HG02759 (cell line): ENCODE measurements at regions not wholly inside any gene's neighbourhood (a gene's known extent, or its start where the extent isn't known, plus 50 kb on each side); places are given as distances from the start of the nearest gene placed in this dataset.

Experiments used
- ATAC-seq: cut with Tn5 transposase; IDR thresholded peaks from one replicate; pipeline ENCODE4 v1.9.1; 2021; ENCODE audit warnings: mild to moderate bottlenecking, moderate library complexity; ENCODE audit not compliant: unreplicated experiment

- no peak for ATAC-seq
Observed at GRCh38 chr2:12597610-12598009, 119.1 kb upstream of the TRIB2 start.

DNA sequence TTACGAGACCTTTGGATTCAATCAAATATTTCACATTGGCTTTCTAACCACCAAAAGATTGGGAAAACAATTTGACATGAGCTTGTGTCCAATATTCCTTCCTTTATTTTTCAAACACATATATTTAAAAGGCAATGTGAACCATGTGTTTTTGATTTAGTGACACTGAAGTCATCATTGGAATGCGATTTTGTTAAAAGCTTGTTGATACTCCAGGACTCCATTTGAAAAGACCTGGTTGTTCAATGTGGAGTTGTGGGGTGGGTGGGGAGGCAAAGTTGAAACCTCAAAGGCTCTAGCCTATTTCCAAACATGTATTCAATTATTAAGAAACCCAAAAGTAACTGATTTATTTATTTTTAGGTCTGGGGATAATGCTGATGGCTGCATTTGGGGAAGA, 114.1 kb upstream of the TRIB2 start:
- no peak for ATAC-seq

DNA sequence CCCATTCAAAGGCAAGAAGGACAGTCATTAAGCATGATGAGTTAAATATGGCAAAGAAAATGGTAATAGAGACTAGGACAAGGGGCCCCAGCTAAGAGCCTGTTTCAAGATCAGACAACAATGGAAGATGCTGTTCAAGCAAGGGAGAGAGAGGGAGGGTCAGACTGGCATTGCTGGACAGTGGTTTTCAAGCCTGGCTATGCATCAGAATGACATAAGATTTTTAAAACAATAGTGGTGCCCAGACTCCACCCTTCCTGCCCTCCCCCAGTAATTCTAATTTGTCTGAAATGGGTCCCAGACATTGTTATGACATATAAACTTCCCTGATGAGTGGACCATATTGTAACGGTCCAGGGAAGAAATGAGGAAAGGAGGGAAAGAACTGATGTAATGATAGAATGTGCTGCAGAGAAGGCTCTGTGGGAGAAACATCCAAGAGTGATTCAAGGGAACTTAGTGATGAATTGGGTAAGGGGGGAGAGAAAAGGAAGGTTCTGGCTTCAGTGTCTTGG, 112.9 kb upstream of the TRIB2 start:
- no peak for ATAC-seq

DNA sequence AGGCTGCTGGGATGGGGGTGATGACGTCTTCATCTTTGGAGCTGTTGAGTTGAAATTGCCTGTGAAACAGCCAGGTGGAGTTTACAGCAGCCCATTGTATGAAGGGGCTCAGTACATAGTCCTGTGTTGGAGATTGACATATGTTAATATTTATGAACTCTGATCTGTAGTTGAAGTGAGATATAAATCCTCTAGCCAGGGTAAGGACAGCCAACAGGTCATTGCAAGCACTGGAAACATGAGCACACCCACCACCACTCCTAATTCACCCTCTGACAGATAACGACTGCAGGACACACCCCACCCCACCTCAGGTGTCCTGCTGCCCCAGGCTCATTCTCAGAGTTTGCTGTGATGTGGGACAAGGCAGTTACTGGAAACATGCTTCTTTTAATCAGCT, 112.4 kb upstream of the TRIB2 start:
- ATAC-seq, result no peak

DNA sequence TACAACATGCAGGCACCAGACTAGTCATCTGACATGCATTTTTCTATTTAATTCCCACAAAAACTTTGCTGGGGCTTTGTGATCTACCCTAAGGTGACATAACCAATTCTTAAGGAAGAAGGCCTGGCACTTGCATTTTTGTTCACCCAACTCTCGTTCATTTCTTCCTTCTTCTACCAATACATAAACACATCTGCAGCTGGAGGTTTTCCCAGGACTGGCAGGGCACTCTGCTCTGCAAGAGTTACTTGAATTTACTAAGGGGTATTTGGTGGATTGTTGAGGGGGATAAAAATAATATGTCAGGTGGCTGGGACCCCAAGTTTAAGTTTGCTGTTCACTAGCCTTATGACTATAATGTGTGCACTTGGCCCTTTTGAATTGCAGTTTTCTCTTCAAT, 111.4 kb upstream of the TRIB2 start:
- ATAC-seq, result no peak

DNA sequence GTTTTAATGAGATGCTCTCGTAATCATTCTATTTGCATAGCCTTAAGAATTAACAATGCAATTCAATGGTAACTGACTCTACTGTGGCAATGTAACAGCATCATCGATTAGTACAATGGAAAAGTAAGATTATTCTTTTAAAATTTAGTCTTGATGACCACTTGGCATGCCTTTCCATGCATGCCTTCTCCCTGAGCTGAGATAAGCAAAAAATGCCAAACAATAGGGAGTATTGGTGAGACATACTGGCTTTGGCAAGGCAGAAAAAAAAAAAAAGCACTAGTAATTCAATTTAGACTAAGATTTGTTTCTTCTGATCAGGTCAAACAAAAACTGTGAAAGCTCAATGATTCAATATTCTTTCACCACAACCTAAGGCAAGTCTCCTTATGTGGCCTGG, 110.8 kb upstream of the TRIB2 start:
- ATAC-seq, result no peak

- no peak for ATAC-seq
Observed at GRCh38 chr2:12606472-12607000, 110.2 kb upstream of the TRIB2 start.

GRCh38 chr2:12607971-12608370, 108.8 kb upstream of the TRIB2 start:
- ATAC-seq, result no peak

DNA sequence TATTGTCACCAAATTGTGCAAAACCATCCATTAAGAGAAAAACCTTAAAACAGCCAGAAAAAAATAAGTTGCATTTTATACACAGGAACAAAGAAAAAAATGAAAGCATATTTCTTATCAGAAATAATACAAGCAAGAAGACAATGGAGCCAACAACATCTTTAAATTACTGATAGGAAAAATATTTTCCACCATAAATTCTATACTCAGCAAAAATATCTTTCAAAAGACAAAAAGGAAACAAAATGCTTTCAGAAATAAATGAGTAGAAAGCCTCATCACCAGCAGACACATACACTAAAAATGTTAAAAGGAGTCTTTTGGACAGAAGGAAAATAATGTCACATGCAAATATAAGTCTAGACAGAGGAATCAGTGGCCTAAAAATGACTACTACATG, 106.4 kb upstream of the TRIB2 start:
- no peak for ATAC-seq

DNA sequence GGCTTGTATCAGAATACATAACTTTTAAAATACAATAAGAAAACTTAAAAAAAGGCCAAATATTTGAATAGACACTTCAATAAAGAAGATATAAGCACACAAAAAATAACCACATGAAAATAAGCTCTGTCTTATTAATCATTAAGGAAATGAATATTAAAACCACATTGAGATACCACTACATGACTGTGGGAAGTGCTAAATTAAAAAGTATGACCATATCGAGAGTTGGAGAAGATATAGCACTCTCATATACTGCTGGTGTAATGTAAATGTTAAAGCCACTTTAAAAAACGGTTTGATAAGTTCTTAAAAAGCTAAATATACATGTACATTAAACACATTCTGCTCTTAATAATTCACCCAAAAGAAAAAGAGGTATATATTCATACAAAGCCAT, 104.6 kb upstream of the TRIB2 start:
- no peak for ATAC-seq

DNA sequence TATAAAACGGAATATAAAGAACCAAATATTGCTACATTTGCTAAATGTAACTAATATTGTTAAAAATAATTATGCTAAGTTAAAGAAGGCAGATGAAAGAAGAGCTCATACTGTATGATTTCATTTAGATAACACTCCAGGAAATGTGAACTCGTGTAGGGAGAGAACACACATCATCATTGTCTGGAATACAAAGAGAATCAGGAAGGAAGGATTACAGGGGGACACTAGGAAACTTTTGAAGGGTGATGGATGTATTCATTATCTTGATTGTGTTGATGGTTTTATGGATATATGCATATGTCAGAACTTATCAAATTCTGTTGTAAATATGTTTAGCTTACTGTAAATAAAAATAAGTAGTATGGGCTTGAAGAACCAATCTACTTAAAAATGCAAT, 104.1 kb upstream of the TRIB2 start:
- ATAC-seq, result no peak

DNA sequence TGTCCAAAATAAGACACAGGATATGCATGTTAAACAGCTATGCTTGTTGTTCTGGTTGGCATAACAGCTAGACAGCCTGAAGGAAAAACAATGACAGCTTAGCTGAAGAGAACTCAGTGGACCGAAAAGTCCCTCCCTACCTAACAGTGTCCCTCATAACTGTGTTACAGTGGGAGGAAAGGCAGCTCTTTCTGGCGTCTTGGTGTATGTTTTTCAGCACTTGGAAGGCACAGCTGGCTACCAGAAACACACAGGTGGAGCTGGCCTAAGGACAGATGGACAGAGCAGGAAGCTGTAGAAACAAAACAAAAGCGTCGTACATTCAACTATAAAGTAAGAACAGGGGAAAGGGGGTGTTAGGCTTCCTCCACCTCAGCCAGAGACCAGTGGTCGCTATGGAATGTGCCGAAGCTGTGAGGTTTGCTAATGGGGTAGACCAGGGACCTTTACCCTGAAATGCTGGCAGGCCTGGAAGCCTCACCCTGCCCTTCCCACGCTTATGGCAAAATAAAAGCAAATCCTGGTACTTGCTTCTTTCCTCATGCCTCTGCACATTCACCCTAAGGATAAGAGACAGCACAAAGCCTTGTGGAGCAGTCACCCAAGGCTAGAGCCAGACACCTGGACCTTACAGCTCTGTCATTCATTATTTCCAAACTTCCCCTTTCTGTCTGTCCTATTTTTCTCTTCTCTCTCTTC, 103.5 kb upstream of the TRIB2 start:
- no peak for ATAC-seq

- ATAC-seq, result no peak
Observed at GRCh38 chr2:12615509-12615908, 101.2 kb upstream of the TRIB2 start.

DNA sequence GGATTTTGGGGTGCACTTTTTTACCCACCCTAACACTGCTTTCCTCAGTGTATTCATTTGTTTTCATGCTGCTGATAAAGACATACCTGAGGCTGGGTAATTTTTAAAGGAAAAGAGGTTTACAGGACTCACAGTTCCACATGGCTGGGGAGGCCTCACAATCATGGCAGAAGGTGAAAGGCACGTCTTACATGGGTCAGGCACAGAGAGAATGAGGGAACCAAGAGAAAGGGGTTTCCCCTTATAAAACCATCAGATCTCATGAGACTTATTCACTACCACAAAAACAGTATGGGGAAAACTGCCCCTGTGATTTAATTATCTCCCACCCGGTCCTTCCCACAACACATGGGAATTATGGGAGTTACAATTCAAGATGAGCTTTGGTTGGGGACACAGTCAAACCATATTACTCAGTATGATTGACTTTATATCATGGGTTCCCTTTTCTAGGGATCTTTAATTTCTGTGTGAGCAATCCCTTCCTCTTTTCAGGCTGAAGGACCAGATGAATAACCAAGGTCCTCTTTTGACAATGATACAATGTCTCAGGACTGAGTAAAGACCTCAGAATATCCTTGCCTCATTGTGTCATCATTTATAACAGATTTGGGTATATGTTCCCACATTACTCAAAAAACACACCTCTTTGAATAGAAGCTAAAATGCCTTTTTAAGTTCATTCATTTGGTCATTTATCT, 100.1 kb upstream of the TRIB2 start:
- ATAC-seq, result no peak

GRCh38 chr2:12617366-12617765, 99.4 kb upstream of the TRIB2 start:
- no peak for ATAC-seq

- ATAC-seq, result no peak
Observed at GRCh38 chr2:12617853-12618252, 98.9 kb upstream of the TRIB2 start.

DNA sequence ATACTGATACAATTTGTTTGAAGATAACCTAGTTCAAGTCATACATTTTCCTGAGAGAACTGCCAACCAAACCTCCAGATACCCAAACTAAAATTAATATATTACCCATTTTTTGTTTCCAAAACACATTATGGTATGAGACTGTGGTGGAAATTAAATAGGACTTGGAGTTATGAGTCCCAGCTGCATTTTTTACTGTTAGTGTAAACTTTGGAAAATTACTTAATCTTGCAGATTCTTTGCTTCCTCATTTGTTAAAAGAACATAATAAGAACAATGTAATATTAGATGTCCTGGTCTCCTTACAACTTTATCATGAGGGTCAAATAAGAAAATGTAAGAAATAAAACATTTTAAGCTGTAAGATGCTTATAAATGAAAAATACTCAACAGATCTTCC, 98.2 kb upstream of the TRIB2 start:
- ATAC-seq, result no peak

GRCh38 chr2:12619975-12620374, 96.8 kb upstream of the TRIB2 start:
- ATAC-seq, result no peak

DNA sequence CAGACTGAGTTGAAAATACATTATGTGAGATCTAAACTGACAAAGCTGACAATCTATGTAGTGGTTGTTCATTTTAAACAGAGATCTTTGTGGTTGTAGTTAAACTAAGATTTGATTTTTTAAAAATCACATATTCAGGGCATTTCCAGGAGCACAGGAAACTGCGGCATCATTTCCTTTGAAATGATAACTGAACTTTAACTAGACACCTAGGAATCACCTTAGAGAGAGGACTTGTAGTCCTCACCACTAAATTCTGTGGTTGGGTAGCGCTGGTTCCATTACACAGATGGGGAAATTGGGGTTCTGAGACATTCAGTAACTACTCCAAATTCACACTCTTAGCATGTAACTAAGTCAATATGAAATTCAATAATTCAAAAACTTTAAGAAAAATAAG, 96.0 kb upstream of the TRIB2 start:
- ATAC-seq, result no peak

DNA sequence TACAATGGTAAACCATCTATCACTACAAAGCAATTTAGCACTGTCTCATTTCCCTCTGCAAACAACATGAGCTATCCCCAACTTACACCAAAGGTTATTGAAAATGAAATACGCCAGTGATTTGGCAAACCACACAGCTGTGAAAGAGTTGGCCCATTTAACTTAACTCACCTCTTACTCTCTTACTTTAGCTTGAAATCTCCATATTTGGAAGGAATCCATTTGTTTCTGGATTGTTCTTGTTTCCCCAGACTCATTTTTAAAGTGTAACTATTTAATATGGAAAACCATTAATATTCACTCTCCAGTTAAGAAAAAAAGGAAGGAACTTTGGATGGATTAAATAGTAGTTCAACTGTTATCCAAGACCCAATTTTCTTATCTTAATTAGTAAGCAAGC, 93.7 kb upstream of the TRIB2 start:
- ATAC-seq, result no peak

DNA sequence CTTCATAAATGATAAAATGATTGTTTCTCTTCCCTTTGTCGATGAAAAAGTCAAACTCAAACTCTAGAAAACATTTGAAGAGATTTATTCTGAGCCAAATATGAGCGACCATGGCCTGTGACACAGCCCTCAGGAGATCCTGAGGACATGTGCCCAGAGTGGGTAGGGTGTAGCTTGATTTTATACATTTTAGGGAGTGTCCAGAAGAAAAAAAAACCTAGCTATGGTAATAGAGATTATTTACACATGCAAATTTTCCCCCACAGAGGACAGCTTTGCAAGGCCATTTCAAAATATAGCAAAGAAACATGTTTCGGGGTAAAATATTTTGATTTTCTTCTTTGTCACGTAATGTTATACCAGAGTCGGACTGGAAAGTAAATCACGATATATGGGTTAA, 92.4 kb upstream of the TRIB2 start:
- ATAC-seq, result no peak

GRCh38 chr2:12624905-12625598, 91.7 kb upstream of the TRIB2 start:
- ATAC-seq, result no peak
